Ishikawa (cell line): ENCODE measurements at regions not wholly inside any gene's neighbourhood (a gene's known extent, or its start where the extent isn't known, plus 50 kb on each side); places are given as distances from the start of the nearest gene placed in this dataset.

ENCODE experiments used
- CEBPB ChIP-seq: IDR thresholded peaks from 2 replicates; pipeline ENCODE4 v1.6.1; 2012
- CREB1 ChIP-seq: IDR thresholded peaks from 2 replicates; pipeline ENCODE4 v1.6.1; 2012; ENCODE audit warnings: low read depth
- EGR1 ChIP-seq: IDR thresholded peaks from 2 replicates; pipeline ENCODE4 v1.6.1; 2012
- EP300 ChIP-seq: IDR thresholded peaks from 2 replicates; pipeline ENCODE4 v1.6.1; 2012; ENCODE audit warnings: borderline replicate concordance
- FOXM1 ChIP-seq: IDR thresholded peaks from 2 replicates; pipeline ENCODE4 v1.6.1; 2012; ENCODE audit warnings: low read depth, borderline replicate concordance
- MAX ChIP-seq: IDR thresholded peaks from 2 replicates; pipeline ENCODE4 v1.6.1; 2012
- NFIC ChIP-seq: IDR thresholded peaks from 2 replicates; pipeline ENCODE4 v1.6.1; 2012
- RAD21 ChIP-seq: IDR thresholded peaks from 2 replicates; pipeline ENCODE4 v1.6.1; 2012; ENCODE audit warnings: low read depth
- REST ChIP-seq: IDR thresholded peaks from 2 replicates; pipeline ENCODE4 v1.6.1; 2012; ENCODE audit warnings: low read depth, mild to moderate bottlenecking
- TAF1 ChIP-seq: IDR thresholded peaks from 2 replicates; pipeline ENCODE4 v1.6.1; 2012; ENCODE audit warnings: low read depth, mild to moderate bottlenecking
- TCF12 ChIP-seq: IDR thresholded peaks from 2 replicates; pipeline ENCODE4 v1.6.1; 2012; ENCODE audit warnings: low read depth
- TEAD4 ChIP-seq: IDR thresholded peaks from 2 replicates; pipeline ENCODE4 v1.6.1; 2012
- USF1 ChIP-seq: IDR thresholded peaks from 2 replicates; pipeline ENCODE4 v1.6.1; 2012
- YY1 ChIP-seq: IDR thresholded peaks from 2 replicates; pipeline ENCODE4 v1.6.1; 2012; ENCODE audit warnings: low read depth
- ZBTB7A ChIP-seq: IDR thresholded peaks from 2 replicates; pipeline ENCODE4 v1.6.1; 2012; ENCODE audit warnings: low read depth

- no peak for TF ChIP-seq RAD21
- TF ChIP-seq YY1: no peak
- no peak for TF ChIP-seq MAX
- no peak for TF ChIP-seq ZBTB7A
- TF ChIP-seq NFIC: no peak
- TF ChIP-seq FOXM1: no peak
- TF ChIP-seq EP300: no peak
- no peak for TF ChIP-seq TEAD4
- TF ChIP-seq TCF12: no peak
Observed at GRCh38 chr6:113640051-113640450, 217.1 kb upstream of the MARCKS start.

GRCh38 chr6:113642001-113642713 lies 215.0 kb upstream of the MARCKS start:
- TF ChIP-seq MAX (no peak), EGR1 (no peak), TCF12 (no peak), NFIC (no peak), YY1 (no peak)

- TF ChIP-seq YY1 (no peak), TAF1 (no peak), REST (no peak), MAX (no peak), TEAD4 (no peak), EGR1 (no peak), USF1 (no peak), FOXM1 (no peak), EP300 (no peak)
Observed at GRCh38 chr6:113642714-113643406, 214.3 kb upstream of the MARCKS start.

- TF ChIP-seq REST (no peak), MAX (no peak), YY1 (no peak), NFIC (no peak; the same call in 1 of the 2 replicates), ZBTB7A (no peak), FOXM1 (no peak), CEBPB (no peak), RAD21 (no peak), USF1 (no peak), EGR1 (no peak)
Observed at GRCh38 chr6:113643407-113643770, 213.8 kb upstream of the MARCKS start.

GRCh38 chr6:113644861-113645575 lies 212.1 kb upstream of the MARCKS start:
- TF ChIP-seq YY1 (no peak), MAX (no peak), NFIC (no peak), FOXM1 (no peak), REST (no peak), TAF1 (no peak), CEBPB (no peak), EP300 (no peak), USF1 (no peak), RAD21 (no peak), CREB1 (no peak), TEAD4 (no peak), ZBTB7A (no peak), EGR1 (no peak), TCF12 (no peak)
